ENCODE measurements at regions not wholly inside any gene's neighbourhood (a gene's known extent, or its start where the extent isn't known, plus 50 kb on each side); places are given as distances from the start of the nearest gene placed in this dataset.

- TF ChIP-seq CTCF (IDR thresholded peaks at IDR 0.05; ENCODE audit: unreplicated experiment) = no peak
These were observed 150.8 kb upstream of the ARHGEF9 start for GRCh38 chrX:63935835-63936234.

DNA sequence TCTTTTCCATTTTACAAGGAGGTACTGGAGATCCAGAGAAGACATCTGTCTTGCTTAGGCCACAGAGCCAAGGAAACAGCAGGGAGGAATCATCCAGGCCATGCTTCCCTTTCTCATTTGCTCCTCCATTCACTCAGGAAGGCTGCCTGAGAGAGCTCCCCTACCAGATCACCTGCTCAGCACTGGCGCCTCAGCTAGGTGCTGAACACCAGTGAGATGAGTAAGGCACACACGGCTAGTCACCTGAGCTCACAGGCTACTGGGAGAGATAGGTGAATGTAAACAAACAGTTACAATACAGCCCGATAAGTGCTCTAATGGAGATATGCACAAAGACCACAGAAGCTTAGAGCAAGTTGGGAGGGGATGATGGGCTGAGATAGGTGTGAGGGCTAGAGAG lies 149.8 kb upstream of the ARHGEF9 start:
- no peaks in the 10 kb centered on the region for H3K4me1 Mint-ChIP-seq (ENCODE audit: low read depth, unreplicated experiment)
- H3K27ac Mint-ChIP-seq (ENCODE audit: unreplicated experiment) = no peak overlapping the region
- no peaks in the 10 kb centered on the region for H3K27me3 Mint-ChIP-seq (ENCODE audit: unreplicated experiment)
- no peaks in the 10 kb centered on the region for H3K36me3 Mint-ChIP-seq (ENCODE audit: insufficient read depth, unreplicated experiment)
- CTCF ChIA-PET = no interaction called here
- no peak for TF ChIP-seq CTCF (IDR thresholded peaks at IDR 0.05; ENCODE audit: unreplicated experiment)
- BruUV-seq (replicated peaks) = no TSS peak
- no peak overlapping the region for H3K4me3 Mint-ChIP-seq (ENCODE audit: low read depth, unreplicated experiment)
- DNase-seq = no peak
- H3K9me3 Mint-ChIP-seq (ENCODE audit: low read depth, unreplicated experiment) = peaks cover 8% of the 10 kb centered on the region
- intact Hi-C loops (cut with micrococcal nuclease; ENCODE audit: unreplicated experiment) = no loop called here

More at GRCh38 chrX:63935835-63936234, 150.8 kb upstream of the ARHGEF9 start:
- no peak for DNase-seq
- BruUV-seq (replicated peaks) = no TSS peak
- peaks cover 8% of the 10 kb centered on the region for H3K9me3 Mint-ChIP-seq (ENCODE audit: low read depth, unreplicated experiment)
- CTCF ChIA-PET = no interaction called here
- no peak overlapping the region for H3K27ac Mint-ChIP-seq (ENCODE audit: unreplicated experiment)
- no peaks in the 10 kb centered on the region for H3K27me3 Mint-ChIP-seq (ENCODE audit: unreplicated experiment)
- no peaks in the 10 kb centered on the region for H3K36me3 Mint-ChIP-seq (ENCODE audit: insufficient read depth, unreplicated experiment)
- H3K4me3 Mint-ChIP-seq (ENCODE audit: low read depth, unreplicated experiment) = no peak overlapping the region
- intact Hi-C loops (cut with micrococcal nuclease; ENCODE audit: unreplicated experiment) = no loop called here
- no peaks in the 10 kb centered on the region for H3K4me1 Mint-ChIP-seq (ENCODE audit: low read depth, unreplicated experiment)

DNA sequence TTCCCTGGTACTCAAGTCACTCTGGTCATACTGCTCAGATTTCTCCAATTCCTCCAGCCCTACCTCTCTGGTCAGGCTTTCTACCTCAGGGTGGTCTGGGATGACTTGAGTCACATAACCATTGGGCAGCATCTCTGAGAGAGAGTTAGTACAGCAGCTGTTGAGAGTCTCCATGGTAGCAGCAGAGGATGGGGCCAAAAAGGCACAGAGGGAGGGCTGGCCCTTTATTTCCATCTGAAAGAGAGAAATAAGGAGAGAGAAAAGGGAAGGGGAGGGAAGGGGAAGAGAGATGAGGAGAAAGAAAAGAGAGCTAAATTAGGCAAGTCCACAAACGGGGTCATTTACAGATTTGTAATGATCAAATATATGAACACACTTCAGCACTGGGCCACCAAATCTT lies 149.1 kb upstream of the ARHGEF9 start:
- intact Hi-C loops (cut with micrococcal nuclease; ENCODE audit: unreplicated experiment) = no loop called here
- H3K4me1 Mint-ChIP-seq (ENCODE audit: low read depth, unreplicated experiment) = no peaks in the 10 kb centered on the region
- no peak overlapping the region for H3K4me3 Mint-ChIP-seq (ENCODE audit: low read depth, unreplicated experiment)
- no TSS peak for BruUV-seq (replicated peaks)
- no peaks in the 10 kb centered on the region for H3K36me3 Mint-ChIP-seq (ENCODE audit: insufficient read depth, unreplicated experiment)
- H3K27me3 Mint-ChIP-seq (ENCODE audit: unreplicated experiment) = no peaks in the 10 kb centered on the region
- H3K27ac Mint-ChIP-seq (ENCODE audit: unreplicated experiment) = no peak overlapping the region
- H3K9me3 Mint-ChIP-seq (ENCODE audit: low read depth, unreplicated experiment) = peaks cover 8% of the 10 kb centered on the region
- CTCF ChIA-PET = no interaction called here
- DNase-seq = no peak
- no peak for TF ChIP-seq CTCF (IDR thresholded peaks at IDR 0.05; ENCODE audit: unreplicated experiment)

DNA sequence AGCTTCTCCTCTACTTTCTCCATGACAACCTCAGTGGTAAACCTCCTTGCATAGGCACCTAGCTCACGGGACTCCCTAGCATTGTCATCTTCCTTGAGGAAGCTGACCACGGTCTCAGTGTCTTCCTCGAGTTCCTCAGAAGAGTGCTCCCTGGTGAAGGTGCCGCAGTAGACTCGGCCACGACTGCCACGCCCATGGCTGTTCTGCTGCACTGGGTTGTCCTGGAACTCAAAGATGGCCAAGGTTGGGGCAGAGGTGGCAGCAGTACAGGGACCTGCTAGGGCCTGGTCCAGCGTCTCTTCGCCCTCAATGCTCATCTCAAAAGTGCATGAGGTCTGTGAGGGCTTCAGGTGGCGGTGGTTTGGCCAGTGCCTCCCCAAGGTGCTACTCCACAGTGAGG lies 147.9 kb upstream of the ARHGEF9 start:
- intact Hi-C loops (cut with micrococcal nuclease; ENCODE audit: unreplicated experiment) = no loop called here
- CTCF ChIA-PET = no interaction called here
- no peaks in the 10 kb centered on the region for H3K4me1 Mint-ChIP-seq (ENCODE audit: low read depth, unreplicated experiment)
- TF ChIP-seq CTCF (IDR thresholded peaks at IDR 0.05; ENCODE audit: unreplicated experiment) = no peak
- BruUV-seq (replicated peaks) = no TSS peak
- DNase-seq = no peak
- no peak overlapping the region for H3K27ac Mint-ChIP-seq (ENCODE audit: unreplicated experiment)
- H3K9me3 Mint-ChIP-seq (ENCODE audit: low read depth, unreplicated experiment) = peaks cover 4% of the 10 kb centered on the region
- no peak overlapping the region for H3K4me3 Mint-ChIP-seq (ENCODE audit: low read depth, unreplicated experiment)
- no peaks in the 10 kb centered on the region for H3K36me3 Mint-ChIP-seq (ENCODE audit: insufficient read depth, unreplicated experiment)
- no peaks in the 10 kb centered on the region for H3K27me3 Mint-ChIP-seq (ENCODE audit: unreplicated experiment)

DNA sequence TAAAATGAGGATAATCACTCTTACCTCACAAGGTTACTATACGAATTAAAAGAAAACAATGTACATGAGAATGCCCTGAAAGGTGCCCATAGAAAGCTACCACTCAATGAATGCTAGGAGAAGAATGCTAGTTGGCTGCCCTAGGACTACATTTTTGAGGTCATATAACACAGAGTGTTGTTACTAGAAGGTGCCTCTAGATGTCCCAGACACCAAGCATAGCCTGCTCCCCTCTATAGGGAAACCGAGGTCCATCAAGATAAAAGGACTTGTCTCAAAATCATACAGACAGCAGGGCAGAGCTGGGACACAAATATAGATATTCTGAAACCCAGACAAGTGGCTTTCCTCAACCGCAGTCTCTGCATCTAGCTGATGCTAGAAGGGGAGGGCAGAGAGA lies 147.0 kb upstream of the ARHGEF9 start:
- no peak for TF ChIP-seq CTCF (IDR thresholded peaks at IDR 0.05; ENCODE audit: unreplicated experiment)
- no peaks in the 10 kb centered on the region for H3K36me3 Mint-ChIP-seq (ENCODE audit: insufficient read depth, unreplicated experiment)
- intact Hi-C loops (cut with micrococcal nuclease; ENCODE audit: unreplicated experiment) = no loop called here
- BruUV-seq (replicated peaks) = no TSS peak
- H3K4me3 Mint-ChIP-seq (ENCODE audit: low read depth, unreplicated experiment) = no peak overlapping the region
- DNase-seq = no peak
- H3K27me3 Mint-ChIP-seq (ENCODE audit: unreplicated experiment) = no peaks in the 10 kb centered on the region
- CTCF ChIA-PET = no interaction called here
- no peak overlapping the region for H3K27ac Mint-ChIP-seq (ENCODE audit: unreplicated experiment)
- peaks cover 4% of the 10 kb centered on the region for H3K9me3 Mint-ChIP-seq (ENCODE audit: low read depth, unreplicated experiment)
- no peaks in the 10 kb centered on the region for H3K4me1 Mint-ChIP-seq (ENCODE audit: low read depth, unreplicated experiment)
